Spleen (tissue), 7 donors: ENCODE measurements at regions not wholly inside any gene's neighbourhood (a gene's known extent, or its start where the extent isn't known, plus 50 kb on each side); places are given as distances from the start of the nearest gene placed in this dataset.

Source experiments
- CTCF ChIP-seq, 11 experiments: fragments of 200-600 bp in 7 of 11; fragments of 450-650 bp in 4 of 11; sonication (generic) in 4 of 11; IDR thresholded peaks in 8 of 11; conservative IDR thresholded peaks in 3 of 11; 1 replicate in 7 of 11; 2 replicates in 4 of 11; pipeline versions ENCODE4 v1.4.0 to v1.8.0; 2016 to 2021; ENCODE audit warnings: antibody characterized with exemption in 11 of 11, inconsistent platforms in 4 of 11, mild to moderate bottlenecking in 1 of 11
- POLR2A ChIP-seq, 3 donors: fragments of 450-650 bp; IDR thresholded peaks; one replicate each; pipeline ENCODE4 v1.5.1; 2017; ENCODE audit warnings: antibody characterized with exemption in 3 of 3, mild to moderate bottlenecking in 1 of 3
- donor health status: DM: no; HTN: no; CAD: no; lungs with moderate emphysema.
- donor health status: DM: no; HTN: no; CAD: no.
- donor health status: DM: no; HTN: no; CAD: no.

DNA sequence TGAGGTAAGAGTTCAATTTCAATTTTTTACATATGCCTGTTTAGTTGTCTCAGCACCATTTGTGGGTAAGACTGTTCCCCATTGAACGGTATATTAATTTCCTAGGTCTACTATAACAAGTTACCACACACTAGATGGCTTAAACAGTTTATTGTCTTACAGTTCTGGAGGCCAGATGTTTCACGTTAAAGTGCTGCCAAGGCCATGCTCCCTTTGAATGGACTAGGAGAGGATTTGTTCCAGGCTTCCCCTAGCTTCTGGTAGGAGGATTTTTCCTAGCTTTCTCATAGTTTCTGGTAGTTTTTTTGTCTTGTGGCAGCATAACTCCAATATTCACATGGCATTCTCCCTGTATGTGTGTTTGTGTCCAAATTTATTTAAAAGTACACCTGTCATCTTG lies 149.3 kb upstream of the CYSLTR1 start:
- TF ChIP-seq CTCF (IDR thresholded peaks at IDR 0.05 in 8 of 11, conservative IDR thresholded peaks at IDR 0.05 in 3 of 11) (no peak), POLR2A (IDR thresholded peaks at IDR 0.05) (no peak)
